DMS 273 (cell line): ENCODE measurements at regions not wholly inside any gene's neighbourhood (a gene's known extent, or its start where the extent isn't known, plus 50 kb on each side); places are given as distances from the start of the nearest gene placed in this dataset.

Experiments used
- DNase-seq: peaks from one replicate; lab custom pipeline; 2025; ENCODE audit not compliant: unreplicated experiment; lab: John Stamatoyannopoulos, UW

- DNase-seq: no peak
Measured at GRCh38 chr9:91122755-91123154, 239.0 kb downstream of the AUH start.

GRCh38 chr9:91126761-91127445, 234.8 kb downstream of the AUH start:
- DNase-seq: no peak

DNA sequence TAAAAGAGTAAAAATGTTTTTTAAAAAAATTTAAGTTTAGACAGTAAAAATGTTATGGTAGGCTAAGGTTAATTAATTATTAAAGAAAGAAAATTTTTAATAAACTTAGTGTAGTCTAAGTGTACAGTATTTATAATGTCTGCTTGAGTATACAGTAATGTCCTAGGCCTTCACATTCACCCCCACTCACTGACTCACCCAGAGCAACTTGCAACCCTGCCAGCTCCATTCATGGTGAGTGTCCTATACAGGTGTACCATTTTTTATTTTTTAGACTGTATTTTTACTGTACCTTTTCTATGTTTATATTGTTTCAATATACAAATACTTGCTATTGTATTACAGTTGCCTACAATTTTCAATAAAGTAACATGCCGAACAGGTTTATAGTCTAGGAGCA, 234.1 kb downstream of the AUH start:
- no peak for DNase-seq

- no peak for DNase-seq
Measured at GRCh38 chr9:91130796-91131318, 230.9 kb downstream of the AUH start.

- DNase-seq: no peak
Measured at GRCh38 chr9:91131433-91131839, 230.3 kb downstream of the AUH start.

- no peak for DNase-seq
Measured at GRCh38 chr9:91132576-91133073, 229.1 kb downstream of the AUH start.

DNA sequence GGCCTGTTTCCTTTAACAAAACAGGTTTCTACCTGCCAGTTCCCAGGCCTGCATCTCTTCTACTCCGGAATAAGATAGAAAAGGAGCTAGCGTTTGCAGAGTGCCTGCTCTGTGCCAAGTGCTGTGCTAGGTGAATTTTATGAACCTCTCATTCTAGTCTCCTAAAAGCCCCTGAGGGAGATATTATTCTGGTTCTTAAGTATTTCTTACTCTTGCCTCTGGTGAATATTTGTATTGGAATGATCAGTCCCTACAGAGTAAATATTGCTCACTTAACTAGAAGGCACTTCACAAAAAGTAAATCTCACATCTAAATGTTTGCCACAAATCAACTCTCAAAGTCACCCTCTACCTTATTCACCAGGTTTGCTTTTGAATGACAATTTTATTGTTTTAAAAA, 227.1 kb downstream of the AUH start:
- DNase-seq: no peak

DNA sequence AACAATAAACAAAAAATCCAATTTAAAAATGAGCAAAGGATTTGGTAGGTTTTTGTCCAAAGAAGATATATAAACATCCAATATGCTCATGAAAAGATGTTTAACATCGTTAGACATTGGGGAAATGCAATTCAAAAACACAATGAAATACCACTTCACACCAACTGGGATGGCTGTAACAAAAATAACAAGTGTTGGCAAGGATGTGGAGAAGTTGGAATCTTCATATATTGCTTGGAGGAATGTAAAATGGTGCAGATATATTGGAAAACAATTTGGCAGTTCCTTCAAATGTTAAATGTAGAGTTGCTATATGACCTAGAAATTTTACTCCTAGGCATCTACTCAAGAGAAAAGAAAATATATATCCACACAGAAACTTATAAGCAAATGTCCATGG, 224.3 kb downstream of the AUH start:
- no peak for DNase-seq

DNA sequence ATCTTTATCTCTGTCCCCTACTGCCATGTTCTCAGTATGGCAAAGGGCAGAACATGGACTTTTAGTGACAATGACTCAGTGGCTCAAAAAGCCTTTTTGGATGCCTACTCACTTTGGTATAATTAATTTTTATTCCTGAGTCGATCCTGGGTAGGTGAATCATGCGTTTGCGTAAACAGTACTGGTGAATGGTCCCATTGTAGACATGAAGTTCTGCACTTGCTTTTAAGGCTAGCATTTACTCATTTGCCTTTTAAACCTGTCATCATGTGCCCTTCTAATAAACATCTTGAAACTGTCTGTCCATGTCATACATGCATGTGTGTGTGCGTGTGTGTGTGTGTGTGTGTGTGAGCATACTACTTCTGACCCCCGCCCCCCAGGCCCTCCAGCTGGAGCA, 223.0 kb downstream of the AUH start:
- no peak for DNase-seq

DNA sequence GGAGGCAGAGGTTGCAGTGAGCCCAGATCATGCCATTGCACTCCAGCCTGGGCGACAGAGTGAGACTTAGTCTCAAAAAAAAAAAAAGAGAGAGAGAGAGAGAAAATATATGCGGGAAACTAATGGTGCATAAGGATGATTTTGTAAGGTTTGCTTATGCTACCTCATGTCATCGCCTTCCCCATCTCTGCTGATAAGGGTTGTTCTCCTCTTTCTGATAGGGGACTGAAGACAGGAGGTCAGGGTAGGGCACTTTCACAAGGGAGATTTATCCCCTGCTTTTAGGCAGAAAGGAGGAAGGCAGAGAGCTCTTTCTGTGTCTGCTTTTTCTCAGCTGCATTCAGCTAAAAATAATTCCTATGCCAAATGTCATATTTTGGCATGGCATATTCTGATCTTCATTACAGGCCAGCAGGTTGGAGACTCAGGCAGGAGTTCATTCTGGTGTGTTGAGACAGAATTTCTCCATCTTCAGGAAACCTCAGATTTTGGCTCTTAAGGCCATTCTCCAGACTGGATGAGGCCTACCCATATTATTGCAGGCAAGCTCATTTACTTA, 220.2 kb downstream of the AUH start:
- DNase-seq: no peak

DNA sequence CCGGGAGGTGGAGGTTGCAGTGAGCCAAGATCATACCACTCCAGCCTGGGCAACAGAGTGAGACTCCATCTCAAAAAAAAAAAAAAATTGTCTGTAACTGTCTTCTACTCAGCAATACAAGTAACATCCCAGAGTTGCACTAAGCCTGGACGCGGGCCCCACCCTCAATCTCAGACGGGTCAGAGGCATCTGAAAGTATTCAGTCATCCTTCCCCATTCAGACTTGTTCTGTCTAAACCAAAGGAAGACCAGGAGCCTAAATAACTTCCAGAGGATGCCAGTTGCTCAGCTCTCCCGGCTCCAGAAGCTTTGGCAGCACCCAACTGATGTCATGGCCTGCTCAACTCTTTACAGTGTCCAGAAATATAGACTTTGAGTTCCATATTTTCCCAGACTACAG, 218.6 kb downstream of the AUH start:
- no peak for DNase-seq

DNA sequence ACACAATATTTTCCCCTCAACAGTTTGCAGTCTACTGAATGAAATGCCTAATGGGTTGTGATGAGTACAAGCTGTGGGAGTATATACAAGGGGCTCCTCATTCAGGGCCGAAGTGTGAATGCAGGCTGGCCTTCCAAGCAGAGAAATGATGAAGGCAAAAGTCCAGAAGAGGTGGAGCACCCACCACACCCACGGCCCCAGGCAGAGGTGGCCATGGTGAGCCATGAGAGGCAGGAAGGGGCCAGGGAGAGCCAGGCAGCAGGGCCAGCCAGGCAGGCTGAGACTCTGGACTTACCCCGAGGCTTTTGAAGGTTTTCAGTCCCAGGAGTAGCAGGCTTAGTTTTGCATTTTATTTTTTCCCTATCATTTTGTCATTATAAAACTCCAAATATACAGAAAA, 218.1 kb downstream of the AUH start:
- DNase-seq: no peak

- no peak for DNase-seq
Measured at GRCh38 chr9:91144769-91145168, 216.9 kb downstream of the AUH start.

- DNase-seq: no peak
Measured at GRCh38 chr9:91145496-91145895, 216.2 kb downstream of the AUH start.

- no peak for DNase-seq
Measured at GRCh38 chr9:91146391-91147019, 215.2 kb downstream of the AUH start.

GRCh38 chr9:91147079-91147708, 214.5 kb downstream of the AUH start:
- no peak for DNase-seq

DNA sequence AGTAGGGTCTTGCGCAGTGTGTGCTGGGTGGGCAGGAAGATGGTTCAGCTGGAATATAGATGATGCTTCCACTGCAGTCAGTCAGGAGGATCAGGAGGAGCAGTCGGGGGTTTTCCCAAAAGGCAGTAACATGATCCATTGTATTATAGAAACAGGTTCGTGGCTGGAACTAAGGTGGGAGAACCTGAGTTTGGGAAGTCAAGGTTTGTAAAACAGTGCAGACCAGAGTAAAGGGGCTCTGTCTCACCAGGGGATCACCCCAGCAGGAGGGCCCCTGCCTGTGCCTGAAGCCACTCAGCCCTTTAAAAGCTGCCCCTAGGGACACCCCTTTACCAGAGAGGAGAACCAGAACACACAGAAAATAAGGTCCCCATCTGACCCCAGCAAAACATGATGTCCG, 213.4 kb downstream of the AUH start:
- DNase-seq: no peak

DNA sequence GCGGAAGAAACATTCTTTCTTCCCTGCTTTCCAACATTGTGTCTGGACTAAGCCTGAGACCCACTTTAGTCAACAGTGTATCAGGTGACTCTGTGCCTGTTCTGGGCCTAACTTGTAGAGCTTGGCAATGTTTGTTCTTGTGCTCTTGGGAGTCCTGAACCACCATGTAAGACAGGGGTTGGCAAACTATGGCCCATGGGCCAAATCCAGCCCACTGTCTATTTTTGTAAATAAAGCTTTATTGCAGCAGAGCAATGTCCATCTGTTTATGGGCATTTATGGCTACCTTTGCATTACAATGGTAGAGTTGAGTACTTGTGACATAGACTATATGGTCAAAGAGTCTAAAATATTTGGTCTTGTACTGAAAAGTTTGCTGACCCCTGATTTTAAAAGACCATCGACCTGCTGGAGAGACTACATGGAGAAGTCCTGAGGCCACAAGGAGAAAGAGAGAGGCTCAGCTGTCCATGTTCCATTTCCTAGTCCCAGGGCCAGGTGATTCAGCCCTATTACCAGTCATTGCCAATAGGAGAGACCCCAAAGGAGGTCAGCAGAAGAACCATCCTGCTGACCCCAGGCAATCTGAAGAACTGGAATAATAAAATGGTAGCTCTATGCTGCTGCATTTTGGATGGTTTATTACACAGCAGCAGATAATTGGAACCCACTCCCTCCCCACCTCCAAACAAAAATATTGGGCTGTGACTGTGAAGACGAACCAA, 211.3 kb downstream of the AUH start:
- no peak for DNase-seq

DNA sequence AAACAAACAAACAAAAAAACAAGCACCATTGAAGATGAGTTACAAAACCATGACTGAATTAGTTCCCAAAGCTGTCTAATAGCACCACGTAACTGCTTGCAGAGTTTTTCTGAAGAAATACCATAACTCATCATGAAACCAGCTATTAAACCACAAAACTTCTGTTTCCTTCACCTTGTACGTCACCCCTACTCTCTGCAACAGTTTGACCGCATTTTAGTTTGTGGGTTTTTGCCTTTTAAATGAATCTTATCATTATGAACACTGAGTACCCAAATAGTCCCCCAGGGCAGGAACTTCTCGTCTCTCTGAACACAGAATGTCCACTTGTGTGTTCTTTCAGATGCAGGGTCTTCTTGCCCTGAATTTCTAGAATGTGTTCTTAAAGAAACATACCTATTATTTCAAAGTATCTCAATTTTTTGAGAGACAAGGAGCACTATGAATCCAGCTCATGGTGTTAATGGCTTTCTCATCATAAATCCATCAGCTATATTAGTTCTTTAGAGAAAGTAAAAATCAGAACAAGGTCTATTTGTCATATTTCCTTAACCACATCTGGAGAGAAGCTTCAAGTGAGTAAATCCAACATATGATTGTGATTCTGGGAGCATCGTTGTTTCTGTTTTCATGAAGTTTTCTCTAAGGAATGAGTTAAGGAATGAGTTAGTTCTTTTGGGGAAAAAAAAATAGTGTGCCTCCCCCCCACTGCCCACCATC, 210.6 kb downstream of the AUH start:
- DNase-seq: no peak

GRCh38 chr9:91151718-91152095, 210.0 kb downstream of the AUH start:
- DNase-seq: no peak

- no peak for DNase-seq
Measured at GRCh38 chr9:91154686-91155085, 207.0 kb downstream of the AUH start.
